Medulla oblongata (tissue), 1 donor: ENCODE measurements at regions not wholly inside any gene's neighbourhood (a gene's known extent, or its start where the extent isn't known, plus 50 kb on each side); places are given as distances from the start of the nearest gene placed in this dataset.
"Not testable (repeated sequence)": the region's sequence is repeated elsewhere in the genome, so short reads cannot be mapped to it uniquely, and the experiment has no call there.

Experiments used
- DNase-seq: peaks from one replicate; pipeline ENCODE4 v3.0.0-alpha.2; 2015; ENCODE audit errors: extremely low spot score

- DNase-seq: no peak
Observed at GRCh38 chr16:85527042-85527766, 85.9 kb upstream of the GSE1 start.

GRCh38 chr16:85527767-85528297 is 85.3 kb upstream of the GSE1 start:
- no peak for DNase-seq

GRCh38 chr16:85528528-85529387 is 84.4 kb upstream of the GSE1 start:
- no peak for DNase-seq

- no peak for DNase-seq
Observed at GRCh38 chr16:85529489-85530369, 83.4 kb upstream of the GSE1 start.

GRCh38 chr16:85530370-85530739 is 82.8 kb upstream of the GSE1 start:
- DNase-seq: no peak

GRCh38 chr16:85531516-85531915 is 81.6 kb upstream of the GSE1 start:
- DNase-seq: no peak

- no peak for DNase-seq
Observed at GRCh38 chr16:85532147-85532546, 81.0 kb upstream of the GSE1 start.

GRCh38 chr16:85533593-85533992 is 79.5 kb upstream of the GSE1 start:
- not testable (repeated sequence) for DNase-seq

GRCh38 chr16:85534536-85535351 is 78.4 kb upstream of the GSE1 start:
- no peak for DNase-seq

- DNase-seq: no peak
Observed at GRCh38 chr16:85535352-85536072, 77.6 kb upstream of the GSE1 start.

GRCh38 chr16:85536073-85536410 is 77.1 kb upstream of the GSE1 start:
- DNase-seq: no peak

GRCh38 chr16:85536411-85537330 is 76.5 kb upstream of the GSE1 start:
- no peak for DNase-seq

GRCh38 chr16:85537331-85537788 is 75.8 kb upstream of the GSE1 start:
- no peak for DNase-seq

- DNase-seq: no peak
Observed at GRCh38 chr16:85537795-85538401, 75.2 kb upstream of the GSE1 start.

GRCh38 chr16:85539084-85539483 is 74.0 kb upstream of the GSE1 start:
- DNase-seq: no peak

GRCh38 chr16:85539629-85540291 is 73.4 kb upstream of the GSE1 start:
- no peak for DNase-seq

GRCh38 chr16:85541181-85541580 is 71.9 kb upstream of the GSE1 start:
- DNase-seq: no peak

- no peak for DNase-seq
Observed at GRCh38 chr16:85541619-85541979, 71.5 kb upstream of the GSE1 start.
